Panc1 (cell line): ENCODE measurements at regions not wholly inside any gene's neighbourhood (a gene's known extent, or its start where the extent isn't known, plus 50 kb on each side); places are given as distances from the start of the nearest gene placed in this dataset.

Experiments
- ATAC-seq: fragments of 200-7000 bp; cut with Tn5 transposase; 2 replicates; pipeline ENCODE4 v1.9.1; 2020; ENCODE audit warnings: mild to moderate bottlenecking, moderate library complexity
- BruUV-seq: library from RNA; stranded (reverse); fragments of 400-500 nt; replicated peaks from 2 replicates; lab custom pipeline; 2021; lab: Mats Ljungman, UMichigan
- CTCF ChIA-PET: fragments of 300-600 bp; sonication (Branson Sonifier 250); formaldehyde crosslinking; loops from one replicate; lab custom pipeline; 2022; ENCODE audit warnings: antibody characterized with exemption; lab: Charles Lee
- POLR2A ChIA-PET: fragments of 300-600 bp; sonication (Branson Sonifier 250); formaldehyde crosslinking; loops from one replicate; lab custom pipeline; 2022; ENCODE audit warnings: antibody characterized with exemption; lab: Charles Lee
- DNase-seq: peaks from one replicate; pipeline ENCODE4 v3.0.0-alpha.2; 2010; ENCODE audit warnings: low read depth, low spot score
- H3K27ac ChIP-seq: 2 replicates; pipeline ENCODE4 v1.5.1; 2011; ENCODE audit warnings: mild to moderate bottlenecking, low read length, inconsistent platforms
- H3K27me3 ChIP-seq: fragments of 200-500 bp; sonication (Bioruptor generic); 2 replicates; pipeline ENCODE4 v1.6.0; 2014; ENCODE audit warnings: low read length, inconsistent platforms; ENCODE audit not compliant: control insufficient read depth, insufficient read depth
- H3K36me3 ChIP-seq: fragments of 200-500 bp; sonication (Bioruptor generic); 2 replicates; pipeline ENCODE4 v1.5.1; 2014; ENCODE audit warnings: inconsistent platforms, mild to moderate bottlenecking, low read length, moderate library complexity; ENCODE audit not compliant: control insufficient read depth, insufficient read depth
- H3K4me1 ChIP-seq: 2 replicates; pipeline ENCODE4 v1.5.1; 2011; ENCODE audit warnings: inconsistent platforms, mild to moderate bottlenecking, low read length, moderate library complexity; ENCODE audit not compliant: control insufficient read depth, insufficient read depth
- H3K4me3 ChIP-seq, 2 experiments: 2 replicates each; pipeline ENCODE4 v1.5.1; 2011 to 2012; ENCODE audit warnings: low read depth in 2 of 2, low read length in 2 of 2, mild to moderate bottlenecking in 2 of 2, inconsistent platforms in 1 of 2, moderate library complexity in 1 of 2
- H3K9me3 ChIP-seq: fragments of 200-500 bp; sonication (Bioruptor generic); 2 replicates; pipeline ENCODE4 v1.5.1; 2014; ENCODE audit warnings: low read depth, mild to moderate bottlenecking, inconsistent platforms, low read length, moderate library complexity; ENCODE audit not compliant: control insufficient read depth, insufficient read depth
- POLR2AphosphoS5 ChIP-seq: IDR thresholded peaks from 2 replicates; pipeline ENCODE4 v1.6.1; 2012; ENCODE audit warnings: mild to moderate bottlenecking, low read depth, low read length, moderate library complexity
- SIN3A ChIP-seq: IDR thresholded peaks from 2 replicates; pipeline ENCODE4 v1.6.1; 2012; ENCODE audit warnings: low read depth, mild to moderate bottlenecking, low read length, moderate library complexity, borderline replicate concordance; ENCODE audit not compliant: insufficient read depth
- TCF7L2 ChIP-seq: IDR thresholded peaks from 2 replicates; pipeline ENCODE4 v1.6.1; 2011; ENCODE audit warnings: mild to moderate bottlenecking, low read depth, low read length, inconsistent platforms
- in situ Hi-C: cut with HindIII; loops from 2 replicates; pipeline ENCODE4 v1.10.0; 2016; ENCODE audit warnings: low sequenced_read_pairs, low pct_unique_long_range_greater_than_20kb
- intact Hi-C: fragments of 100-400 bp; cut with micrococcal nuclease; formaldehyde crosslinking; loops from one replicate; pipeline ENCODE4 v1.10.0; 2022; ENCODE audit not compliant: unreplicated experiment
- TF ChIP-seq, protein P1 (sequence below), 2 experiments: IDR thresholded peaks; 2 replicates each; pipeline ENCODE4 v1.6.1; 2011 to 2012; ENCODE audit warnings: low read depth in 2 of 2, control low read depth in 1 of 2, low read length in 1 of 2, mild to moderate bottlenecking in 1 of 2, moderate library complexity in 1 of 2; ENCODE audit not compliant: insufficient read depth in 1 of 2
- TF ChIP-seq, protein P2 (sequence below): fragments of 450-650 bp; IDR thresholded peaks from 2 replicates; pipeline ENCODE4 v1.5.1; 2017; ENCODE audit warnings: mild to moderate bottlenecking

- BruUV-seq: no TSS peak
- H3K36me3 ChIP-seq: no peaks in the 10 kb centered on the region
- DNase-seq (no peak), ATAC-seq (no peak)
- H3K4me3 ChIP-seq: no peak overlapping the region
- in situ Hi-C loops: no loop called here
- no peaks in the 10 kb centered on the region for H3K9me3 ChIP-seq
- H3K27me3 ChIP-seq: no peaks in the 10 kb centered on the region
- H3K4me1 ChIP-seq: no peaks in the 10 kb centered on the region
- CTCF ChIA-PET: no interaction called here
- TF ChIP-seq TCF7L2 (no peak), SIN3A (no peak), POLR2AphosphoS5 (no peak)
- TF ChIP-seq, protein P1, sequence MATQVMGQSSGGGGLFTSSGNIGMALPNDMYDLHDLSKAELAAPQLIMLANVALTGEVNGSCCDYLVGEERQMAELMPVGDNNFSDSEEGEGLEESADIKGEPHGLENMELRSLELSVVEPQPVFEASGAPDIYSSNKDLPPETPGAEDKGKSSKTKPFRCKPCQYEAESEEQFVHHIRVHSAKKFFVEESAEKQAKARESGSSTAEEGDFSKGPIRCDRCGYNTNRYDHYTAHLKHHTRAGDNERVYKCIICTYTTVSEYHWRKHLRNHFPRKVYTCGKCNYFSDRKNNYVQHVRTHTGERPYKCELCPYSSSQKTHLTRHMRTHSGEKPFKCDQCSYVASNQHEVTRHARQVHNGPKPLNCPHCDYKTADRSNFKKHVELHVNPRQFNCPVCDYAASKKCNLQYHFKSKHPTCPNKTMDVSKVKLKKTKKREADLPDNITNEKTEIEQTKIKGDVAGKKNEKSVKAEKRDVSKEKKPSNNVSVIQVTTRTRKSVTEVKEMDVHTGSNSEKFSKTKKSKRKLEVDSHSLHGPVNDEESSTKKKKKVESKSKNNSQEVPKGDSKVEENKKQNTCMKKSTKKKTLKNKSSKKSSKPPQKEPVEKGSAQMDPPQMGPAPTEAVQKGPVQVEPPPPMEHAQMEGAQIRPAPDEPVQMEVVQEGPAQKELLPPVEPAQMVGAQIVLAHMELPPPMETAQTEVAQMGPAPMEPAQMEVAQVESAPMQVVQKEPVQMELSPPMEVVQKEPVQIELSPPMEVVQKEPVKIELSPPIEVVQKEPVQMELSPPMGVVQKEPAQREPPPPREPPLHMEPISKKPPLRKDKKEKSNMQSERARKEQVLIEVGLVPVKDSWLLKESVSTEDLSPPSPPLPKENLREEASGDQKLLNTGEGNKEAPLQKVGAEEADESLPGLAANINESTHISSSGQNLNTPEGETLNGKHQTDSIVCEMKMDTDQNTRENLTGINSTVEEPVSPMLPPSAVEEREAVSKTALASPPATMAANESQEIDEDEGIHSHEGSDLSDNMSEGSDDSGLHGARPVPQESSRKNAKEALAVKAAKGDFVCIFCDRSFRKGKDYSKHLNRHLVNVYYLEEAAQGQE (IDR thresholded peaks at IDR 0.05; ENCODE audit: insufficient read depth in 1 of 2, low read depth in 2 of 2, low read length in 1 of 2): no peak
- TF ChIP-seq, protein P2, sequence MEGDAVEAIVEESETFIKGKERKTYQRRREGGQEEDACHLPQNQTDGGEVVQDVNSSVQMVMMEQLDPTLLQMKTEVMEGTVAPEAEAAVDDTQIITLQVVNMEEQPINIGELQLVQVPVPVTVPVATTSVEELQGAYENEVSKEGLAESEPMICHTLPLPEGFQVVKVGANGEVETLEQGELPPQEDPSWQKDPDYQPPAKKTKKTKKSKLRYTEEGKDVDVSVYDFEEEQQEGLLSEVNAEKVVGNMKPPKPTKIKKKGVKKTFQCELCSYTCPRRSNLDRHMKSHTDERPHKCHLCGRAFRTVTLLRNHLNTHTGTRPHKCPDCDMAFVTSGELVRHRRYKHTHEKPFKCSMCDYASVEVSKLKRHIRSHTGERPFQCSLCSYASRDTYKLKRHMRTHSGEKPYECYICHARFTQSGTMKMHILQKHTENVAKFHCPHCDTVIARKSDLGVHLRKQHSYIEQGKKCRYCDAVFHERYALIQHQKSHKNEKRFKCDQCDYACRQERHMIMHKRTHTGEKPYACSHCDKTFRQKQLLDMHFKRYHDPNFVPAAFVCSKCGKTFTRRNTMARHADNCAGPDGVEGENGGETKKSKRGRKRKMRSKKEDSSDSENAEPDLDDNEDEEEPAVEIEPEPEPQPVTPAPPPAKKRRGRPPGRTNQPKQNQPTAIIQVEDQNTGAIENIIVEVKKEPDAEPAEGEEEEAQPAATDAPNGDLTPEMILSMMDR: no peak
- POLR2A ChIA-PET: no interaction called here
- intact Hi-C loops: no loop called here
- H3K27ac ChIP-seq: no peak overlapping the region
Observed at GRCh38 chr4:59956366-59956765, 1243.8 kb upstream of the ADGRL3 start.

DNA sequence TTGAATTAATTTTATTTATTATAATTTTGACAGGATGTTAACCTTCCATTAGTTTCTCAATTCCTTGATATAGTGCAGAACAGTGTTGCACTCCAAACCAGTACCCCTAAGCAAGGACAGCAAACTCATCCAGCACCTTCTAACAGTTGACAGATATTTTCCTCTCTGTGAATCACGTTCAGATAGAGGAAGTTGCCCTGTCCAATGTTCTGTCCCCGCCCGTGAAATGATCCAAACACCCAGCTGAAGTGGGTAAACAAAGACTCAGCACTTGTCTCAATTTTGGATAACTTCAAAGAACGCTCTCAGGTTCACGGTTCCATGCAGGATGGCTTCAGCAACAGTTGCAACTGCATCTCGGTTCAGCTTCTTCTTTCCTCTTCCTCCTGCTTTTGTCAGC is 1240.0 kb upstream of the ADGRL3 start:
- intact Hi-C loops: no loop called here
- CTCF ChIA-PET: no interaction called here
- no peak for TF ChIP-seq SIN3A
- no peak for TF ChIP-seq TCF7L2
- TF ChIP-seq, protein P2: no peak
- TF ChIP-seq, protein P1 (IDR thresholded peaks at IDR 0.05; ENCODE audit: insufficient read depth in 1 of 2, low read depth in 2 of 2, low read length in 1 of 2): no peak
- no peak for TF ChIP-seq POLR2AphosphoS5
- DNase-seq: no peak
- Histone ChIP-seq H3K9me3 (no peaks in the 10 kb centered on the region), H3K4me1 (no peaks in the 10 kb centered on the region), H3K4me3 (no peak overlapping the region), H3K27ac (no peak overlapping the region), H3K27me3 (no peaks in the 10 kb centered on the region), H3K36me3 (no peaks in the 10 kb centered on the region)
- no TSS peak for BruUV-seq
- in situ Hi-C loops: no loop called here
- no peak for ATAC-seq
- POLR2A ChIA-PET: no interaction called here
